H1 (cell line): ENCODE measurements at regions not wholly inside any gene's neighbourhood (a gene's known extent, or its start where the extent isn't known, plus 50 kb on each side); places are given as distances from the start of the nearest gene placed in this dataset.

Source experiments
- CTCF ChIA-PET: fragments of 300-600 bp; sonication (Branson Sonifier 250); formaldehyde crosslinking; loops from one replicate; lab custom pipeline; 2021; ENCODE audit not compliant: partially characterized antibody; lab: Charles Lee
- POLR2A ChIA-PET: fragments of 300-600 bp; sonication (Branson Sonifier 250); formaldehyde crosslinking; loops from one replicate; lab custom pipeline; 2021; ENCODE audit warnings: inconsistent platforms; ENCODE audit not compliant: partially characterized antibody; lab: Charles Lee
- DNase-seq, 2 experiments: peaks; one replicate each; pipeline versions ENCODE4 v3.0.0 to v3.0.0-alpha.2; 2010 to 2022; ENCODE audit warnings: low spot score in 2 of 2, low read depth in 1 of 2, mixed read lengths in 1 of 2
- FAIRE-seq: peaks from 2 replicates; lab custom pipeline; 2011; peaks lifted over from hg19 to GRCh38; lab: Jason Lieb, UNC
- H2AFZ ChIP-seq: 2 replicates; pipeline ENCODE4 v1.8.1; 2012; ENCODE audit warnings: low read length, inconsistent platforms
- H2AK5ac ChIP-seq: 2 replicates; pipeline ENCODE4 v1.6.1; 2013; ENCODE audit warnings: low read depth, low read length
- H2BK120ac ChIP-seq: replicated peaks from 2 replicates; pipeline ENCODE3; 2013; ENCODE audit warnings: low read depth, low read length, inconsistent platforms
- H2BK12ac ChIP-seq: 2 replicates; pipeline ENCODE4 v1.6.1; 2013; ENCODE audit warnings: low read depth, low read length
- H2BK15ac ChIP-seq: 2 replicates; pipeline ENCODE4 v1.6.1; 2013; ENCODE audit warnings: low read length
- H2BK20ac ChIP-seq: 2 replicates; pipeline ENCODE4 v1.6.1; 2013; ENCODE audit warnings: low read length
- H2BK5ac ChIP-seq: 2 replicates; pipeline ENCODE4 v1.6.1; 2013; ENCODE audit warnings: low read depth, low read length
- H3K14ac ChIP-seq: 2 replicates; pipeline ENCODE4 v1.6.1; 2013; ENCODE audit warnings: inconsistent platforms; ENCODE audit not compliant: insufficient read length
- H3K18ac ChIP-seq: 2 replicates; pipeline ENCODE4 v1.6.1; 2013; ENCODE audit warnings: low read length; ENCODE audit errors: extremely low read depth
- H3K23ac ChIP-seq: 2 replicates; pipeline ENCODE4 v1.6.1; 2013; ENCODE audit warnings: inconsistent platforms; ENCODE audit not compliant: insufficient read length
- H3K23me2 ChIP-seq: 2 replicates; pipeline ENCODE4 v1.6.1; 2013; ENCODE audit warnings: low read depth, low read length
- H3K27ac ChIP-seq: 2 replicates; pipeline ENCODE4 v1.6.1; 2011; ENCODE audit warnings: low read depth, low read length, inconsistent platforms
- H3K27me3 ChIP-seq, 4 experiments: replicated peaks in 1 of 4; 1 replicate in 1 of 4; 2 replicates in 3 of 4; pipeline versions ENCODE4 v1.6.1 to v1.8.1; 2011 to 2013; ENCODE audit warnings: low read length in 3 of 4, mild to moderate bottlenecking in 3 of 4, inconsistent platforms in 2 of 4, mixed read lengths in 2 of 4, moderate library complexity in 1 of 4; ENCODE audit not compliant: control insufficient read depth in 3 of 4, insufficient read depth in 3 of 4; ENCODE audit errors: extremely low read depth in 1 of 4
- H3K36me3 ChIP-seq, 4 experiments: 2 replicates each; pipeline versions ENCODE4 v1.6.1 to v1.8.1; 2011 to 2013; ENCODE audit warnings: mild to moderate bottlenecking in 4 of 4, low read length in 3 of 4, moderate library complexity in 2 of 4, control low read depth in 1 of 4, inconsistent platforms in 1 of 4; ENCODE audit not compliant: insufficient read depth in 4 of 4, control insufficient read depth in 2 of 4
- H3K4ac ChIP-seq: replicated peaks from 2 replicates; pipeline ENCODE3; 2013; ENCODE audit warnings: low read length, low read depth, mixed read lengths, inconsistent platforms; ENCODE audit not compliant: insufficient read length
- H3K4me1 ChIP-seq, 4 experiments: replicated peaks in 1 of 4; 1 replicate in 1 of 4; 2 replicates in 3 of 4; pipeline versions ENCODE4 v1.6.1 to v1.8.1; 2011 to 2013; ENCODE audit warnings: low read length in 3 of 4, inconsistent platforms in 2 of 4, mixed read lengths in 1 of 4; ENCODE audit not compliant: insufficient read depth in 4 of 4, control insufficient read depth in 3 of 4
- H3K4me2 ChIP-seq, 2 experiments: 2 replicates each; pipeline versions ENCODE4 v1.6.1 to v1.8.1; 2011 to 2013; ENCODE audit warnings: low read depth in 2 of 2, low read length in 2 of 2, control low read depth in 1 of 2, inconsistent platforms in 1 of 2, mild to moderate bottlenecking in 1 of 2; ENCODE audit not compliant: insufficient read depth in 1 of 2
- H3K4me3 ChIP-seq, 4 experiments: fragments of 200-600, 300-600 bp in 1 of 4; sonication (generic), shearing (Covaris generic), sonication (Bioruptor Twin) in 1 of 4; 2 replicates each; pipeline versions ENCODE4 v1.5.1 to v1.8.1; 2011 to 2016; ENCODE audit warnings: low read length in 4 of 4, low read depth in 3 of 4, control low read depth in 2 of 4, inconsistent platforms in 2 of 4, mild to moderate bottlenecking in 2 of 4, mixed read lengths in 1 of 4, moderate library complexity in 1 of 4; ENCODE audit not compliant: insufficient read depth in 2 of 4; ENCODE audit errors: extremely low read depth in 1 of 4
- H3K56ac ChIP-seq: replicated peaks from 2 replicates; pipeline ENCODE3; 2013; ENCODE audit warnings: low read depth, mild to moderate bottlenecking, mixed read lengths, low read length, inconsistent platforms; ENCODE audit not compliant: insufficient read length
- H3K79me1 ChIP-seq: 2 replicates; pipeline ENCODE4 v1.6.1; 2013; ENCODE audit warnings: low read depth, low read length, control low read depth
- H3K79me2 ChIP-seq, 2 experiments: 2 replicates each; pipeline versions ENCODE4 v1.6.1 to v1.8.1; 2012 to 2013; ENCODE audit warnings: low read length in 2 of 2, mild to moderate bottlenecking in 2 of 2, inconsistent platforms in 1 of 2; ENCODE audit not compliant: insufficient read depth in 2 of 2, control insufficient read depth in 1 of 2
- H3K9ac ChIP-seq, 4 experiments: replicated peaks in 1 of 4; 1 replicate in 1 of 4; 2 replicates in 3 of 4; pipeline versions ENCODE4 v1.6.1 to v1.8.1; 2011 to 2013; ENCODE audit warnings: low read depth in 3 of 4, low read length in 3 of 4, control low read depth in 2 of 4, mild to moderate bottlenecking in 2 of 4, moderate library complexity in 2 of 4, inconsistent platforms in 1 of 4; ENCODE audit errors: extremely low read depth in 1 of 4
- H3K9me3 ChIP-seq, 2 experiments: 2 replicates each; pipeline versions ENCODE4 v1.6.1 to v1.8.1; 2012 to 2013; ENCODE audit warnings: mild to moderate bottlenecking in 2 of 2, moderate library complexity in 2 of 2, control low read depth in 1 of 2, inconsistent platforms in 1 of 2, low read depth in 1 of 2, low read length in 1 of 2, mixed read lengths in 1 of 2; ENCODE audit not compliant: insufficient read depth in 2 of 2
- H4K20me1 ChIP-seq, 2 experiments: replicated peaks in 1 of 2; 2 replicates each; pipeline versions ENCODE3 to v1.8.1; 2011 to 2013; ENCODE audit warnings: inconsistent platforms in 2 of 2, low read length in 2 of 2, mild to moderate bottlenecking in 1 of 2; ENCODE audit not compliant: insufficient read depth in 2 of 2, control insufficient read depth in 1 of 2
- H4K5ac ChIP-seq: 2 replicates; pipeline ENCODE4 v1.6.1; 2013; ENCODE audit warnings: low read length, low read depth, mixed read lengths, inconsistent platforms; ENCODE audit not compliant: insufficient read length
- H4K8ac ChIP-seq: 2 replicates; pipeline ENCODE4 v1.8.0; 2013; ENCODE audit warnings: mild to moderate bottlenecking, moderate library complexity, low read length, inconsistent platforms; ENCODE audit not compliant: insufficient read depth; ENCODE audit errors: extremely low read depth
- H4K91ac ChIP-seq: replicated peaks from 2 replicates; pipeline ENCODE3; 2013; ENCODE audit warnings: low read length, mixed read lengths, inconsistent platforms; ENCODE audit not compliant: insufficient read length
- BRCA1 ChIP-seq: IDR thresholded peaks from 2 replicates; pipeline ENCODE4 v1.6.1; 2012; ENCODE audit warnings: low read depth, low read length, improper control_type of control experiment
- FOSL1 ChIP-seq: IDR thresholded peaks from 2 replicates; pipeline ENCODE4 v1.6.1; 2011; ENCODE audit warnings: mild to moderate bottlenecking, low read depth, low read length, moderate library complexity; ENCODE audit not compliant: insufficient read depth
- JUN ChIP-seq: IDR thresholded peaks from 2 replicates; pipeline ENCODE4 v1.6.1; 2011; ENCODE audit warnings: low read depth, mild to moderate bottlenecking, improper control_type of control experiment, low read length
- MAFK ChIP-seq: IDR thresholded peaks from 2 replicates; pipeline ENCODE4 v1.6.1; 2012; ENCODE audit warnings: low read depth, mild to moderate bottlenecking, improper control_type of control experiment, low read length
- NANOG ChIP-seq: IDR thresholded peaks from 2 replicates; pipeline ENCODE4 v1.6.1; 2011; ENCODE audit warnings: low read length, low read depth, mild to moderate bottlenecking, inconsistent platforms; ENCODE audit not compliant: insufficient read depth, poor library complexity, severe bottlenecking
- SP2 ChIP-seq: IDR thresholded peaks from 2 replicates; pipeline ENCODE4 v1.6.1; 2012; ENCODE audit warnings: mild to moderate bottlenecking, low read length, inconsistent platforms
- SRF ChIP-seq: IDR thresholded peaks from 2 replicates; pipeline ENCODE4 v1.6.1; 2011; ENCODE audit warnings: mild to moderate bottlenecking, low read depth, low read length, moderate library complexity
- SUZ12 ChIP-seq: fragments of 200-600 bp; sonication (generic); IDR thresholded peaks from 2 replicates; pipeline ENCODE4 v1.6.1; 2012; ENCODE audit warnings: mild to moderate bottlenecking, inconsistent platforms, low read length, moderate library complexity, mixed read lengths
- WGBS, 2 experiments: shearing (Covaris generic) in 1 of 2; methylation state at CpG; one replicate each; pipeline versions ENCODE4 v1.1.6 to v1.1.7; 2013 to 2015; ENCODE audit warnings: low lambda C conversion rate in 2 of 2, mixed read lengths in 2 of 2, inconsistent platforms in 1 of 2, low coverage in 1 of 2, missing lambda C conversion rate in 1 of 2; ENCODE audit not compliant: insufficient replicate concordance in 2 of 2, insufficient coverage in 1 of 2, insufficient read length in 1 of 2; ENCODE audit errors: extremely low coverage in 1 of 2, missing lambda C conversion rate in 1 of 2; 5-methylcytosine and 5-hydroxymethylcytosine counted together
- TF ChIP-seq, protein P1 (sequence below), 3 experiments: IDR thresholded peaks; 1 replicate in 2 of 3; 2 replicates in 1 of 3; pipeline versions ENCODE4 v1.5.1 to v1.6.1; 2011; ENCODE audit warnings: low read length in 3 of 3, mild to moderate bottlenecking in 3 of 3, inconsistent platforms in 2 of 3, low read depth in 1 of 3, moderate library complexity in 1 of 3; ENCODE audit not compliant: insufficient read depth in 1 of 3; ENCODE audit errors: control extremely low read depth in 1 of 3

DNA sequence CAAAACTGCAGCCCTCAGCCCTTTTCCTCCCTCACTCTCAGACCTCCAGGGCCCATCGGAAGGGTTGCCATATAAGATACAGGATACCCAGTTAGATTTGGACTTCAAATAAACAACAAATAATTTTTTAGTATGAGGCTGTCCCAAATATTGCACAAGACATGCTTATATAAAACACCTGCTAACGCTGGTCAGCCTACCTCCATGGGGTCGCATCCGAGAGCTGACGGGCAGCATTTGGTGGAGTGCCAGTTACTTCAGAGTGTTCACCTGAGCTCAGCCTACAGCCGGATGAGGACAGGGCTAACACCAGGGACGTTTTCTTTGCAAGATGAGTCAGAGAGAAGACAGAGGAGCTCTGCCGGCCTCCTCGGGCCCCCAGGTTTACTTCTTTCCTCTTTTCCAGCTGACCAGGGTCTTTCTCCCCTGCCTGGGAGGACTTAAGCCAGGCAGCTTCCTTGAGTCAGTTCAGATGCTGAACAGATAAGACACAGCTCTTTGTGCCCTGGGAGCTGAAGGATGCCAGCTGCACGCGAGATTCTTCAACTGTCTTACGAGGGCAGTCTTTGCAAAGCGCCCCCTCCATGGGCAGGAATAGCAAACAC is 141.2 kb upstream of the KCNG1 start:
- Histone ChIP-seq H3K9me3 (no peaks in the 10 kb centered on the region), H3K27me3 (no peaks in the 10 kb centered on the region), H3K4me3 (no peak overlapping the region), H3K9ac (no peak overlapping the region), H2AK5ac (no peak overlapping the region), H3K79me1 (no peaks in the 10 kb centered on the region), H3K79me2 (no peaks in the 10 kb centered on the region)
- TF ChIP-seq, protein P1, sequence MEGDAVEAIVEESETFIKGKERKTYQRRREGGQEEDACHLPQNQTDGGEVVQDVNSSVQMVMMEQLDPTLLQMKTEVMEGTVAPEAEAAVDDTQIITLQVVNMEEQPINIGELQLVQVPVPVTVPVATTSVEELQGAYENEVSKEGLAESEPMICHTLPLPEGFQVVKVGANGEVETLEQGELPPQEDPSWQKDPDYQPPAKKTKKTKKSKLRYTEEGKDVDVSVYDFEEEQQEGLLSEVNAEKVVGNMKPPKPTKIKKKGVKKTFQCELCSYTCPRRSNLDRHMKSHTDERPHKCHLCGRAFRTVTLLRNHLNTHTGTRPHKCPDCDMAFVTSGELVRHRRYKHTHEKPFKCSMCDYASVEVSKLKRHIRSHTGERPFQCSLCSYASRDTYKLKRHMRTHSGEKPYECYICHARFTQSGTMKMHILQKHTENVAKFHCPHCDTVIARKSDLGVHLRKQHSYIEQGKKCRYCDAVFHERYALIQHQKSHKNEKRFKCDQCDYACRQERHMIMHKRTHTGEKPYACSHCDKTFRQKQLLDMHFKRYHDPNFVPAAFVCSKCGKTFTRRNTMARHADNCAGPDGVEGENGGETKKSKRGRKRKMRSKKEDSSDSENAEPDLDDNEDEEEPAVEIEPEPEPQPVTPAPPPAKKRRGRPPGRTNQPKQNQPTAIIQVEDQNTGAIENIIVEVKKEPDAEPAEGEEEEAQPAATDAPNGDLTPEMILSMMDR (IDR thresholded peaks at IDR 0.05; ENCODE audit: control extremely low read depth in 1 of 3, insufficient read depth in 1 of 3, low read depth in 1 of 3, low read length in 3 of 3) = no peak
- TF ChIP-seq SRF (no peak), SUZ12 (no peak), MAFK (no peak), NANOG (no peak), SP2 (no peak), JUN (no peak), BRCA1 (no peak), FOSL1 (no peak)
- TF ChIP-seq, all 59 proteins: peak for 0
- ChIA-PET CTCF (interaction anchor here (0.7 to 2.2 kb wide), 6 partner anchors 9 to 188 kb away, joined by 3 to 7 read pairs (median 3); no protein-coding TSS in a partner anchor), POLR2A (interaction anchor here (1.3 kb wide), 1 partner anchor 9 kb away, joined by 3 read pairs; no protein-coding TSS in a partner anchor)
- no peak overlapping the region for H3K18ac ChIP-seq
- no peak overlapping the region for H2BK20ac ChIP-seq
- H3K4me1 ChIP-seq = no peaks in the 10 kb centered on the region
- H3K36me3 ChIP-seq = no peaks in the 10 kb centered on the region
- H4K5ac ChIP-seq = no peak overlapping the region
- no peak overlapping the region for H2BK15ac ChIP-seq
- no peak overlapping the region for H2BK120ac ChIP-seq
- H3K23me2 ChIP-seq = no peaks in the 10 kb centered on the region
- H3K4ac ChIP-seq = no peak overlapping the region
- 81% methylated on average over 13 of the region's 13 CpGs; no CpG with 5 or more reads in 1 of the 2 experiments for WGBS, 2 experiments
- no peak overlapping the region for H2AFZ ChIP-seq
- no peak overlapping the region for H3K56ac ChIP-seq
- H3K14ac ChIP-seq = no peak overlapping the region
- FAIRE-seq (no peak), DNase-seq (peak in 1 of 2 experiments; percentile 38)
- no peak overlapping the region for H2BK12ac ChIP-seq
- no peaks in the 10 kb centered on the region for H4K20me1 ChIP-seq
- no peak overlapping the region for H3K27ac ChIP-seq
- no peak overlapping the region for H4K91ac ChIP-seq
- H4K8ac ChIP-seq = no peak overlapping the region
- no peak overlapping the region for H3K4me2 ChIP-seq
- no peak overlapping the region for H3K23ac ChIP-seq
- no peak overlapping the region for H2BK5ac ChIP-seq
